ENCODE measurements at regions not wholly inside any gene's neighbourhood (a gene's known extent, or its start where the extent isn't known, plus 50 kb on each side); places are given as distances from the start of the nearest gene placed in this dataset.

DNA sequence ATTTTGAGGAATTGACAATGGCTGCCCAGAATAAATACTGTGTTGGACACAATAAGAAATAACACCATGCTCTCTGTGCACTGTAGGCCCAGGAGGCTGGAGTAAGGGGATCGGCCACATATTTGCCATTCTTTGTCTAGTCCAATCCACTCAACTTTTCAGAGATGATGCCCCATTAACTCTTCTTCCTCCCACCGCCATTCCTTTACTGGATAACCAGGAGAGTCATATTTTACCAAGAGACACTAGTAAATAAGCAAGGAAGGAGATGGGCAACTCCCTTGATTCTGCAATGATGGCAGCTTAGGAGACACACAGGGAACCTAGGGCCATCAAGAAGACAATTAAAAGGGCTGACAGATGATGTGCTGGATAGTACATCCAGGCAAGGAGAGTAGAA is 87.9 kb upstream of the GPC3 start:
- Histone ChIP-seq H3K27ac (ENCODE audit: extremely low read depth, low read depth, low read length) (no peak overlapping the region), H3K36me3 (ENCODE audit: control insufficient read depth, insufficient read depth, low read length) (no peaks in the 10 kb centered on the region), H3K9me3 (replicated peaks; ENCODE audit: control insufficient read depth, insufficient read depth, low read depth, low read length) (peaks cover 6% of the 10 kb centered on the region), H3K9me1 (ENCODE audit: control insufficient read depth, insufficient read depth, low read length) (no peaks in the 10 kb centered on the region), H4K20me1 (replicated peaks; ENCODE audit: control insufficient read depth, insufficient read depth, low read length) (no peaks in the 10 kb centered on the region), H3K27me3 (ENCODE audit: control insufficient read depth in 2 of 2, insufficient read depth in 2 of 2, low read length in 2 of 2) (no peaks in the 10 kb centered on the region), H3K4me2 (ENCODE audit: insufficient read depth, low read length) (no peak overlapping the region), H3K9ac (ENCODE audit: insufficient read depth in 1 of 2, low read depth in 2 of 2, low read length in 2 of 2) (no peak overlapping the region), H2AFZ (ENCODE audit: low read depth, low read length) (no peak overlapping the region), H3K4me1 (replicated peaks in 1 of 2; ENCODE audit: control insufficient read depth in 2 of 2, insufficient read depth in 2 of 2, low read length in 2 of 2) (no peaks in the 10 kb centered on the region), H3K4me3 (no peak overlapping the region), H3K79me2 (ENCODE audit: control insufficient read depth, insufficient read depth, low read length) (no peaks in the 10 kb centered on the region)
- no TSS peak for BruUV-seq (replicated peaks)
- POLR2A ChIA-PET, result no interaction called here
- no peak for ATAC-seq
- CTCF ChIA-PET (ENCODE audit: low intra/inter-chr PET ratio), result no interaction called here
- TF ChIP-seq, protein P1, sequence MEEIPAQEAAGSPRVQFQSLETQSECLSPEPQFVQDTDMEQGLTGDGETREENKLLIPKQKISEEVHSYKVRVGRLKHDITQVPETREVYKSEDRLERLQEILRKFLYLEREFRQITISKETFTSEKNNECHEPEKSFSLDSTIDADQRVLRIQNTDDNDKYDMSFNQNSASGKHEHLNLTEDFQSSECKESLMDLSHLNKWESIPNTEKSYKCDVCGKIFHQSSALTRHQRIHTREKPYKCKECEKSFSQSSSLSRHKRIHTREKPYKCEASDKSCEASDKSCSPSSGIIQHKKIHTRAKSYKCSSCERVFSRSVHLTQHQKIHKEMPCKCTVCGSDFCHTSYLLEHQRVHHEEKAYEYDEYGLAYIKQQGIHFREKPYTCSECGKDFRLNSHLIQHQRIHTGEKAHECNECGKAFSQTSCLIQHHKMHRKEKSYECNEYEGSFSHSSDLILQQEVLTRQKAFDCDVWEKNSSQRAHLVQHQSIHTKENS (CRISPR knock-in tag; IDR thresholded peaks at IDR 0.05), result no peak
- TF ChIP-seq TAL1 (IDR thresholded peaks at IDR 0.05) (no peak), ZNF354B (CRISPR knock-in tag; IDR thresholded peaks at IDR 0.05) (no peak), SETDB1 (IDR thresholded peaks at IDR 0.05; ENCODE audit: low read length) (no peak), MEIS2 (IDR thresholded peaks at IDR 0.05; ENCODE audit: partially characterized antibody) (no peak), ADNP (tag; IDR thresholded peaks at IDR 0.05) (no peak)
- TF ChIP-seq, protein P2, sequence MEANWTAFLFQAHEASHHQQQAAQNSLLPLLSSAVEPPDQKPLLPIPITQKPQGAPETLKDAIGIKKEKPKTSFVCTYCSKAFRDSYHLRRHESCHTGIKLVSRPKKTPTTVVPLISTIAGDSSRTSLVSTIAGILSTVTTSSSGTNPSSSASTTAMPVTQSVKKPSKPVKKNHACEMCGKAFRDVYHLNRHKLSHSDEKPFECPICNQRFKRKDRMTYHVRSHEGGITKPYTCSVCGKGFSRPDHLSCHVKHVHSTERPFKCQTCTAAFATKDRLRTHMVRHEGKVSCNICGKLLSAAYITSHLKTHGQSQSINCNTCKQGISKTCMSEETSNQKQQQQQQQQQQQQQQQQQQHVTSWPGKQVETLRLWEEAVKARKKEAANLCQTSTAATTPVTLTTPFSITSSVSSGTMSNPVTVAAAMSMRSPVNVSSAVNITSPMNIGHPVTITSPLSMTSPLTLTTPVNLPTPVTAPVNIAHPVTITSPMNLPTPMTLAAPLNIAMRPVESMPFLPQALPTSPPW (CRISPR knock-in tag; IDR thresholded peaks at IDR 0.05), result no peak
- TF ChIP-seq, protein P3, sequence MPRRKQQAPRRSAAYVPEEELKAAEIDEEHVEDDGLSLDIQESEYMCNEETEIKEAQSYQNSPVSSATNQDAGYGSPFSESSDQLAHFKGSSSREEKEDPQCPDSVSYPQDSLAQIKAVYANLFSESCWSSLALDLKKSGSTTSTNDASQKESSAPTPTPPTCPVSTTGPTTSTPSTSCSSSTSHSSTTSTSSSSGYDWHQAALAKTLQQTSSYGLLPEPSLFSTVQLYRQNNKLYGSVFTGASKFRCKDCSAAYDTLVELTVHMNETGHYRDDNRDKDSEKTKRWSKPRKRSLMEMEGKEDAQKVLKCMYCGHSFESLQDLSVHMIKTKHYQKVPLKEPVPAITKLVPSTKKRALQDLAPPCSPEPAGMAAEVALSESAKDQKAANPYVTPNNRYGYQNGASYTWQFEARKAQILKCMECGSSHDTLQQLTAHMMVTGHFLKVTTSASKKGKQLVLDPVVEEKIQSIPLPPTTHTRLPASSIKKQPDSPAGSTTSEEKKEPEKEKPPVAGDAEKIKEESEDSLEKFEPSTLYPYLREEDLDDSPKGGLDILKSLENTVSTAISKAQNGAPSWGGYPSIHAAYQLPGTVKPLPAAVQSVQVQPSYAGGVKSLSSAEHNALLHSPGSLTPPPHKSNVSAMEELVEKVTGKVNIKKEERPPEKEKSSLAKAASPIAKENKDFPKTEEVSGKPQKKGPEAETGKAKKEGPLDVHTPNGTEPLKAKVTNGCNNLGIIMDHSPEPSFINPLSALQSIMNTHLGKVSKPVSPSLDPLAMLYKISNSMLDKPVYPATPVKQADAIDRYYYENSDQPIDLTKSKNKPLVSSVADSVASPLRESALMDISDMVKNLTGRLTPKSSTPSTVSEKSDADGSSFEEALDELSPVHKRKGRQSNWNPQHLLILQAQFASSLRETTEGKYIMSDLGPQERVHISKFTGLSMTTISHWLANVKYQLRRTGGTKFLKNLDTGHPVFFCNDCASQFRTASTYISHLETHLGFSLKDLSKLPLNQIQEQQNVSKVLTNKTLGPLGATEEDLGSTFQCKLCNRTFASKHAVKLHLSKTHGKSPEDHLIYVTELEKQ (CRISPR knock-in tag; IDR thresholded peaks at IDR 0.05), result no peak
- intact Hi-C loops (cut with micrococcal nuclease), result no loop called here
- FAIRE-seq, result no peak
- in situ Hi-C loops (cut with MboI), result no loop called here
- DNase-seq (ENCODE audit: extremely low read depth in 1 of 4, low spot score in 3 of 4), result no peak
- WGBS (ENCODE audit: insufficient coverage, low coverage, missing lambda C conversion rate), result 0% methylated on average over 2 of the region's 2 CpGs

Measured in K562 (cell line).